GM18520 (cell line): ENCODE measurements at regions not wholly inside any gene's neighbourhood (a gene's known extent, or its start where the extent isn't known, plus 50 kb on each side); places are given as distances from the start of the nearest gene placed in this dataset.
"Not testable (repeated sequence)": the region's sequence is repeated elsewhere in the genome, so short reads cannot be mapped to it uniquely, and the experiment has no call there.

ENCODE experiments used
- ATAC-seq: cut with Tn5 transposase; IDR thresholded peaks from one replicate; pipeline ENCODE4 v1.9.1; 2021; ENCODE audit not compliant: unreplicated experiment

GRCh38 chr9:75532233-75533050 lies 358.0 kb upstream of the PCSK5 start:
- ATAC-seq, result no peak

DNA sequence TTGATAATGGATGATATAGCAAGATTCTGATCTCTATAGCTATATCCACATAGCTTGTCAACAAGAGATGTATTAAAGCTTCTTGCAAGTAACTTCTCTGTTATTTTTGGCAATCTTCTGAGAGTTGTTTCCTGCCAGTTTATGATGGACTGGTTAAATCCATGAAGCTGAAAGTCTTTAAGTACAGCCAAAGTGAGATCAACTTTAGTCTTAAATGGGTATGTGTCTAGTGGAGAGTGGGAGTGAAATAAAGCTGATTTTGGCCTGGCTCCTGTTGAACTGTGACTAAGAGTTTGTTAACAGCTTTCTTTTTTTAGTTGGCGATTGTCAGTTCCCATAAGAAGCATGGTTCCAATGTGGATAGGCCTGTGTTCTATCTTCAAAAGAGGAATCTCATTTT lies 350.9 kb upstream of the PCSK5 start:
- no peak for ATAC-seq

GRCh38 chr9:75540185-75540584 lies 350.3 kb upstream of the PCSK5 start:
- no peak for ATAC-seq

GRCh38 chr9:75541734-75542133 lies 348.7 kb upstream of the PCSK5 start:
- ATAC-seq, result no peak

GRCh38 chr9:75544815-75545214 lies 345.7 kb upstream of the PCSK5 start:
- ATAC-seq, result no peak

DNA sequence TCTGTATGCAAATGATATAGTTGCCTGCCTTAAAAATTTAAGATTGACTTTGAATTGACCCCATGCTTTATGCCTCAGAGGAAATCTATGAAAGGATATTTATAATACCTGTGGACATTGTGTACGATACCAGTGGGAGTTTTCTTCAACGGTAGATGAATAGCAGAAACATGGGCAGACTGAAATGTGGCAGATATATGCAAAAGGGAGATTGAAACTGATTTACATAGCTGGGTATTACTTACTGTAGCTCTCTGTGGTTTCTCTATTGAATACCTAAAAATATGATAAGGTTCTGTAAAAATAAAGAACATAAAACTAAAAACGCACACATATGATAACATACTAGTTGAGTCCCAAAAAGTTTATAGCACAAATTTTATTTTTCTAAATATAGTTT lies 345.2 kb upstream of the PCSK5 start:
- ATAC-seq, result no peak

DNA sequence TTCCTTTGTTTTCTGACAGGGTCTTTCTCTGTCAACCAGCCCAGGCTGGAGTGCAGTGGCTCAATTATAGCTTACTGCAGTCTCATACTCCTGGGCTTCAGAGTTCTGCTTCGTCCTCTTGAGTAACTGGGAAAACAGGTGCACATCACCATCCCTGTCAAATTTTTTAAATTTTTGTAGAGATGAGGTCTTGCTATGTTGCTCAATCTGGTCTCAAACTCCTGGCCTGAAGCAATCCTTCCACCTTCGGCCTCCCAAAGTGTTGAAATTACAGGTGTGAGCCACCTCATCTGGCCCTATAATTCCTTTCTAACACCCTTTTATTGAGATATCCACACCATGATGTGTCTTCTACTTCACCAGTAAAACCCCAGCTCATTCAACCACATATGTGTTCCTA lies 341.6 kb upstream of the PCSK5 start:
- ATAC-seq, result no peak

DNA sequence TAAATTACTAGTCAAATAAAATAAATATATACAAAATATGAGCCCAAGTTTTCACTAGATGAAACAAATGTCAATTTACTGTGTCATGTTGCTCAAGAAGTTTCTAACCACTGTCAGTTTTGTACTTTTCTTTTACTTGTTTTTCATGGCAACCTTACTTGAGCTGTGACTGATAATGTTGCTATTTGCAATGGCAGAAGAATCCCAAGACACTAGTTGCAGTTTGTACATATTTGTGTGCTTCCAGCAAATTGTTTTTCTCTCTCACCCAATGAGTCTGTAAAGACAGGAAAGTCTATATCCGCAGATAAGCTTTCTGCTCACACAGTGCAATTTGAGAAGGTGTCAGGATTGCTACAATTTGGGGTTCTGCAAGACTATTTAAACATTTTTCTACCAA lies 338.6 kb upstream of the PCSK5 start:
- no peak for ATAC-seq

- ATAC-seq, result no peak
Measured at GRCh38 chr9:75552941-75553340, 337.5 kb upstream of the PCSK5 start.

DNA sequence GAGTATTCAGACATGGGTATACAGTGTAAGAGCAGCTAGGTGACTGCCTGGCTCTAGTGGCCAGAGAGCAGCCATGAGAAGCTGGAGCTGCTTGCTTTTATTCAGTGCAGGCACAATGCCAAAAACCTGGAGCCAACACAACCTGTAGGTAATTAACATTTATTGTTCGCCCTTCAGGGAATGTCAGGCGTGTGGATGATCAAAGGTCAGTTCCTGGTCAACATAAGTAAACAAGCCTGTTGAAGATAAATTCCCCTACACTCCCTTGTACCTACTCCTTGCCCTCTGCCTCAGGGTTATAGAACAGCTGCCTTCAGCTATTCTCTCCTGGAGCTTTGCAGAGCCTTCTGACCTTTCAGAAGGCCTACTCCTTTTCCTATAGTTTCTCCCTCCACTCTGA lies 323.7 kb upstream of the PCSK5 start:
- ATAC-seq, result not testable (repeated sequence)

GRCh38 chr9:75570538-75570937 lies 319.9 kb upstream of the PCSK5 start:
- ATAC-seq, result no peak

DNA sequence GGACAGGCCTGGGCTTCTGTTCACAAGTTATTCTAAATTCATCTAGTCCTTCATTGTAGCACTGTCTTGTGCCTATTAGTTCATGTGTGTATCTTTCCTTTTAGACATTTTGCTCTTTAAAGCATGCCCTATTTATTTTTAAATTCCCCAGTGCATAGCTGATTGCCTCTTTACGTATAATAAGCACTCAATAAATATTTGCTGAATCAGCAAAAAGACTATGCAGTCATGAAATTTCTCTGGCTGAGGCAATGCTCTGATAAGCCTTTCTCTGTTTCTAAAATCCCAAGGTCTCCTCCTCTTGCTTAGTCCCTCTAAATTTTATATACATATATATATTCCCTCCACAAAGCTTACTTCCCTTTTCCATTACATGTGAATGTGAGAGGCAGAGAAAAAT lies 315.9 kb upstream of the PCSK5 start:
- no peak for ATAC-seq

DNA sequence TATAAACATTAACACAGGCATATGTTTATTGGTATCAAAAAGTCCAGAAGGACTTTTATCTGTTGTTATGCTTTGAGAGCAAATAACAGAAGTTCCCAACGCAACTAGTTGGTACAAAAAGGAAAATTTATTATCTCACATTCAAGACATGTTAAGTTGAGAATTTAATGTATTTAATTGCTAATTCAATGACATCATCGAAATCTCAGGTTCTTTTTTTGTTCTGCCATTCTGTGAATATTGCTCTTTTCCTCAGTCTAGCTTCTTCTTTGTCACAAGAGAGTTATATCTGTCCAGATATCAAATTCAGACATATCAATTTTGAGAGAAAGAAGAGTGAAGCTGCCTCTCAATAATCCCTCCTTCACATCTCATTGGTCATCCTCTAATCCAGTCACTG lies 307.6 kb upstream of the PCSK5 start:
- no peak for ATAC-seq

- ATAC-seq, result no peak
Measured at GRCh38 chr9:75588808-75589207, 301.7 kb upstream of the PCSK5 start.

DNA sequence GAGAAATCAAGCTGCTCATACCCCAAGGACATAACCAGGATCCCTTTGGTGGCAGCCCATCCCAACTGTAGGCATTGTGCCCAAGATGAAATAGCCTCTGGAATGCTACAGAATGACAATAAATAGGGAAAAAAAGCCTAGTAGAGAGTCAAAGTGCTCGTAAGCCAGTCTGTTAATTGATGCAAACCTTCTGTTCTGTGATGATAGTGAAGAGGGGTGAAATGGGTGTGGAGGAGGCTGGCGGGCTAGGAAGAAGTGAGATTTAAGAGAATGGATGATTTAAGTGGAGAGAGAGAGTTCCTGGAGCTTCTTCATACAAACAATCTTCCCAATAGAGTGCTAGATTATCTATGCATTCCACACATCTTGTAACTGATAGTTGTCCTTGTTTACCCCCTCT lies 301.0 kb upstream of the PCSK5 start:
- ATAC-seq, result no peak

- no peak for ATAC-seq
Measured at GRCh38 chr9:75591972-75592371, 298.5 kb upstream of the PCSK5 start.

GRCh38 chr9:75592586-75592985 lies 297.9 kb upstream of the PCSK5 start:
- no peak for ATAC-seq

GRCh38 chr9:75593920-75594319 lies 296.6 kb upstream of the PCSK5 start:
- no peak for ATAC-seq

DNA sequence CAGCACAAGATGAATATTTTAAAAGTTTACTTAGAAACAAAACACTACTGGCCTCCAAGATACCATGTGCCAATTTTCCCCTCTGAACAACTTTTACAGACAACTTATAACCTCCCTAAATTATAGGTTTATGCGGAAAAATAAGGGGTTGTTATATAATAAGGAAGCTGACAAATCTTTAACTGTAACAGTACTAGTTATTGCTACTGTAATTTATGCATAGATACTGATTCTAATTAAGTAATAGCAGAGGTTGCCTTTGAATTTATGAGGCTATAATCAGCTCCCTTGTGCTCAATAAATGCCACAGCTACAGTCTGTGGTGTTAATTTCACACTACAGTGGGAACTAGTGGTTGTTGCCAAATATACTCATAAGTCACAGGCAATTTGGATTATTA lies 291.3 kb upstream of the PCSK5 start:
- ATAC-seq, result no peak

GRCh38 chr9:75601280-75601679 lies 289.2 kb upstream of the PCSK5 start:
- no peak for ATAC-seq

- ATAC-seq, result no peak
Measured at GRCh38 chr9:75602060-75602459, 288.4 kb upstream of the PCSK5 start.

DNA sequence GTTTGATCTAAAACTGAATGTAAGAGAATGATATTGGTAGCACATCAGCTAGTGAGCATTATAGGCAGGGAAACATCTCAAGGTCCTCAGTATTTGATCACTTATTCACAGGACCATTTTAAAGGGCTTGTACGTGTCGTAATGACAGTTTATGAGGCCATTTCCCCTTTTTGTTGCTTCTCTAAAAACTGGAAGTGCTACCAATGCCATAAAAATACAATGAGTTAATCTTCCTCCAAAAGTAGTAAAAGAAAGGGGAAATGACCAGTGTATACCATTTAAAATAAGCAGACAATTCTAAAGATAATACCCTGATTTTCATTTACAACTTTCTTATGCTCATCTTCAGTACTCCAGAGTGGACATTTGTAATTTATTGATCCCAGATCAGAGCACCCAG lies 285.8 kb upstream of the PCSK5 start:
- no peak for ATAC-seq

DNA sequence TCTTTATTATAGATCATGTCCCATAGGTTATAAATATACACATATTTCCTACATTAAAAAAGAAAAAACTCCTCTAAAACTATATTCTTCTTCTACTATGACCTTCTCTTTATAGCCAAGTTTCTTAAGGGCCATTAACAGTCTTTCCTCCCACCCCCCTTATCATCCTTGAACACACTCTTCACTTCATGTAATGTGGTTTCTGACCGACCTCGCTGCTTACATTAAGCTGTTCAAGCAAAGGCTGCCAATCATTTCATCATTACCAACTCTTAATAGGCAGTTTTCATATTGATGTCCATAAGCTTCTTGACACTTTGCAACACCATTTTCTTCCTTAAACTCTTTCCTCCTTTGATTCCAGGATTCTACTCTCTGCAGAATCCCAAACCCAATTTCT lies 283.0 kb upstream of the PCSK5 start:
- no peak for ATAC-seq
